Kidney (tissue), 13 donors: ENCODE measurements at regions not wholly inside any gene's neighbourhood (a gene's known extent, or its start where the extent isn't known, plus 50 kb on each side); places are given as distances from the start of the nearest gene placed in this dataset.

Source experiments
- DNase-seq, 5 donors: peaks; one replicate each; pipeline ENCODE4 v3.0.0-alpha.2; 2013 to 2020
- FAIRE-seq: peaks from 2 replicates; lab custom pipeline; 2012; peaks lifted over from hg19 to GRCh38; lab: Jason Lieb, UNC
- H3K27ac ChIP-seq, 2 donors: one replicate each; pipeline ENCODE4 v1.7.0; 2013; ENCODE audit warnings: low read depth in 2 of 2, low read length in 2 of 2, inconsistent platforms in 1 of 2
- H3K27me3 ChIP-seq: one replicate; pipeline ENCODE4 v1.7.1; 2013; ENCODE audit warnings: low read length, inconsistent platforms; ENCODE audit not compliant: control insufficient read depth, insufficient read depth
- H3K36me3 ChIP-seq, 3 donors: one replicate each; pipeline versions ENCODE4 v1.7.0 to v1.7.1; 2013; ENCODE audit warnings: low read length in 3 of 3, control low read depth in 1 of 3, inconsistent platforms in 1 of 3; ENCODE audit not compliant: insufficient read depth in 3 of 3, control insufficient read depth in 2 of 3
- H3K4me1 ChIP-seq, 3 donors: one replicate each; pipeline versions ENCODE4 v1.7.0 to v1.7.1; 2013; ENCODE audit warnings: low read length in 3 of 3, inconsistent platforms in 1 of 3, low read depth in 1 of 3; ENCODE audit not compliant: control insufficient read depth in 2 of 3, insufficient read depth in 2 of 3
- H3K4me3 ChIP-seq, 3 donors: one replicate each; pipeline versions ENCODE4 v1.7.0 to v1.8.1; 2013; ENCODE audit warnings: low read length in 3 of 3, control low read depth in 1 of 3, inconsistent platforms in 1 of 3
- H3K9ac ChIP-seq, 3 donors: one replicate each; pipeline versions ENCODE4 v1.7.0 to v1.7.1; 2013; ENCODE audit warnings: low read length in 3 of 3, control low read depth in 1 of 3, inconsistent platforms in 1 of 3
- H3K9me3 ChIP-seq, 3 donors: one replicate each; pipeline versions ENCODE4 v1.7.0 to v1.7.1; 2013; ENCODE audit warnings: low read length in 3 of 3, control low read depth in 1 of 3, inconsistent platforms in 1 of 3; ENCODE audit not compliant: control insufficient read depth in 2 of 3, insufficient read depth in 1 of 3
- CTCF ChIP-seq: IDR thresholded peaks from 3 replicates; pipeline ENCODE4 v1.5.1; 2012; ENCODE audit warnings: mild to moderate bottlenecking, moderate library complexity, borderline replicate concordance; ENCODE audit not compliant: insufficient read depth; ENCODE audit errors: extremely low read depth
- intact Hi-C: fragments of 100-400 bp; cut with DNase I; formaldehyde crosslinking; loops from one replicate; pipeline ENCODE4 v1.11.1; 2022
- donor health status: control.
- donor health status: control.
- donor health status: control.
- donor health status: control.
- donor health status: control.
- donor health status: DM: yes; HTN: yes; CAD: no.
- donor health status: Normal renal cell carcinoma (clear cell type).

GRCh38 chrX:20969565-20969964 lies 404.7 kb upstream of the CNKSR2 start:
- Histone ChIP-seq H3K27me3 (no peaks in the 10 kb centered on the region), H3K9me3 (no peaks in the 10 kb centered on the region), H3K4me1 (no peaks in the 10 kb centered on the region), H3K9ac (no peak overlapping the region), H3K27ac (no peak overlapping the region), H3K36me3 (no peaks in the 10 kb centered on the region), H3K4me3 (no peak overlapping the region)
- intact Hi-C loops = no loop called here
- TF ChIP-seq CTCF = no peak
- FAIRE-seq (no peak), DNase-seq (no peak)

- no peak overlapping the region for H3K9ac ChIP-seq
- no peak overlapping the region for H3K27ac ChIP-seq
- DNase-seq (peak in 1 of 5 donors; percentile 1), FAIRE-seq (no peak)
- TF ChIP-seq CTCF = no peak
- no peaks in the 10 kb centered on the region for H3K27me3 ChIP-seq
- no peaks in the 10 kb centered on the region for H3K4me1 ChIP-seq
- intact Hi-C loops = no loop called here
- H3K9me3 ChIP-seq = no peaks in the 10 kb centered on the region
- H3K36me3 ChIP-seq = no peaks in the 10 kb centered on the region
- H3K4me3 ChIP-seq = no peak overlapping the region
Observed at GRCh38 chrX:20968996-20969395, 405.2 kb upstream of the CNKSR2 start.

GRCh38 chrX:20967725-20968124 lies 406.5 kb upstream of the CNKSR2 start:
- H3K36me3 ChIP-seq = no peaks in the 10 kb centered on the region
- no peaks in the 10 kb centered on the region for H3K9me3 ChIP-seq
- intact Hi-C loops = no loop called here
- no peak overlapping the region for H3K9ac ChIP-seq
- H3K27ac ChIP-seq = no peak overlapping the region
- no peak for DNase-seq
- H3K4me3 ChIP-seq = no peak overlapping the region
- no peak for FAIRE-seq
- TF ChIP-seq CTCF = no peak
- no peaks in the 10 kb centered on the region for H3K27me3 ChIP-seq
- no peaks in the 10 kb centered on the region for H3K4me1 ChIP-seq

GRCh38 chrX:20965270-20966044 lies 408.8 kb upstream of the CNKSR2 start:
- intact Hi-C loops = no loop called here
- no peak for TF ChIP-seq CTCF
- H3K36me3 ChIP-seq = no peaks in the 10 kb centered on the region
- no peak overlapping the region for H3K9ac ChIP-seq
- no peaks in the 10 kb centered on the region for H3K9me3 ChIP-seq
- H3K4me3 ChIP-seq = no peak overlapping the region
- DNase-seq = no peak
- no peak overlapping the region for H3K27ac ChIP-seq
- FAIRE-seq = no peak
- H3K27me3 ChIP-seq = no peaks in the 10 kb centered on the region
- H3K4me1 ChIP-seq = no peaks in the 10 kb centered on the region
